AG09309 (cell line): ENCODE measurements at regions not wholly inside any gene's neighbourhood (a gene's known extent, or its start where the extent isn't known, plus 50 kb on each side); places are given as distances from the start of the nearest gene placed in this dataset.

Source experiments
- DNase-seq: peaks from one replicate; pipeline ENCODE4 v3.0.0-alpha.2; 2010; ENCODE audit warnings: low read depth
- H3K4me3 ChIP-seq: 2 replicates; pipeline ENCODE4 v1.5.1; 2011; ENCODE audit warnings: mild to moderate bottlenecking, low read depth, low read length, moderate library complexity; ENCODE audit not compliant: control insufficient read depth
- TF ChIP-seq, protein P1 (sequence below): IDR thresholded peaks from 2 replicates; pipeline ENCODE4 v1.5.1; 2011; ENCODE audit warnings: mild to moderate bottlenecking, low read depth, low read length, inconsistent platforms; ENCODE audit not compliant: insufficient read depth, control insufficient read depth; ENCODE audit errors: missing control alignments

DNA sequence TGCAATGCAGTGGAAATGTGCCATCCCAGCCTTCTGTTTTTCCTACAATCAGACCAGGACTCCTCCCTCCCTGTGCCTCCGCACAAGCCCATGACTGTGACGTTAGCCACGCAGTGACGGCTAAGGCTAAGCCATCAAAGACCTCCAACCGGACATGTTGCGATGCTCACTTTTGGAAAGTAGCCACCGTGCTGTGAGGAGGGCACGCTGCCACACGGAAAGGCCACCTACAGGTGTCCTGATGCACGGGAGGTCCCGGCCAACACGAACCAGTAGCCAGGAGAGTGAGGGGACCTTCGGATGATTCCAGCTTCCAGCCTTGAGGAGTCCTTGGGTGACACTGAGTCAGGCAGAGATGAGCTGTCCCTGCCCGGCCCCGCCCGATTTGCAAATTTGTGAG, 53.9 kb downstream of the FOXL1 start:
- no peak for DNase-seq
- no peak overlapping the region for H3K4me3 ChIP-seq
- TF ChIP-seq, protein P1, sequence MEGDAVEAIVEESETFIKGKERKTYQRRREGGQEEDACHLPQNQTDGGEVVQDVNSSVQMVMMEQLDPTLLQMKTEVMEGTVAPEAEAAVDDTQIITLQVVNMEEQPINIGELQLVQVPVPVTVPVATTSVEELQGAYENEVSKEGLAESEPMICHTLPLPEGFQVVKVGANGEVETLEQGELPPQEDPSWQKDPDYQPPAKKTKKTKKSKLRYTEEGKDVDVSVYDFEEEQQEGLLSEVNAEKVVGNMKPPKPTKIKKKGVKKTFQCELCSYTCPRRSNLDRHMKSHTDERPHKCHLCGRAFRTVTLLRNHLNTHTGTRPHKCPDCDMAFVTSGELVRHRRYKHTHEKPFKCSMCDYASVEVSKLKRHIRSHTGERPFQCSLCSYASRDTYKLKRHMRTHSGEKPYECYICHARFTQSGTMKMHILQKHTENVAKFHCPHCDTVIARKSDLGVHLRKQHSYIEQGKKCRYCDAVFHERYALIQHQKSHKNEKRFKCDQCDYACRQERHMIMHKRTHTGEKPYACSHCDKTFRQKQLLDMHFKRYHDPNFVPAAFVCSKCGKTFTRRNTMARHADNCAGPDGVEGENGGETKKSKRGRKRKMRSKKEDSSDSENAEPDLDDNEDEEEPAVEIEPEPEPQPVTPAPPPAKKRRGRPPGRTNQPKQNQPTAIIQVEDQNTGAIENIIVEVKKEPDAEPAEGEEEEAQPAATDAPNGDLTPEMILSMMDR, result no peak

DNA sequence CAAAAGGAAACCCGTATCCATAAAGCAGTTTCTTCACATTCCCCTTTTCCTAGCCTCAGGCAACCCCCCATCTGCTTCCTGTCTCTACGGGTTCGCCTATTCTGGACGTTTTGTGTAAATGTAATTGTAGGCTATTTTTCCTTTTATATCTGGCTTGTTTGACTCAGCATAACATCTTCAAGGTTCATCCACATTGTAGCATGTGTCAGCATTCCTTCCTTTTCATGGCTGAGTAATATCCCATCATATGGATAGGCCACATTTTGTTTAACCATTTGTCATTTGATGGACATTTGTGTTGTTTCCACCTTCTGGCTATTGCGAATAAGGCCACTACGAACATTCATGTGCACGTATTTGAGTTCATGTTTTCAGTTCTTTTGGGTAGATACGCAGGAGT, 54.6 kb downstream of the FOXL1 start:
- DNase-seq, result no peak
- TF ChIP-seq, protein P1, result no peak
- no peak overlapping the region for H3K4me3 ChIP-seq

DNA sequence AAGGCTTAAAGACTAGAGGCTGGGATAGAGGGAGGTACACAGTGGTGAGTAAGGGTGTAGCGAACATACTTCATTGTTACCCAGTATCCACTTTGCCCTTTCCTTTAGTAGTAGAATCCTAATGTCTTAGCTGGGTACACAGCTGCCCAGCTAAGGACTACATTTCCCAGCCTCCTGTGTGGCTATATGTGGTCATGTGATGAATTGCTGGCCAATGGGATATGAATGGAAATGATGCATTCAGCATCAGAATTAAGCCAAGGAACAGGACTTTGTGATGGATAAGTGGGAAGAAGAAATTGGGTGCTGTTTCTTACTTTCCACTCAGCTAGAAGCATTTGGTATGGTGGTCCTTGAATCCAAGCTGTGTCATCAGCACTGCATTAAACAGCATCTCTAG, 55.9 kb downstream of the FOXL1 start:
- no peak for DNase-seq
- H3K4me3 ChIP-seq, result no peak overlapping the region
- TF ChIP-seq, protein P1, result no peak

DNA sequence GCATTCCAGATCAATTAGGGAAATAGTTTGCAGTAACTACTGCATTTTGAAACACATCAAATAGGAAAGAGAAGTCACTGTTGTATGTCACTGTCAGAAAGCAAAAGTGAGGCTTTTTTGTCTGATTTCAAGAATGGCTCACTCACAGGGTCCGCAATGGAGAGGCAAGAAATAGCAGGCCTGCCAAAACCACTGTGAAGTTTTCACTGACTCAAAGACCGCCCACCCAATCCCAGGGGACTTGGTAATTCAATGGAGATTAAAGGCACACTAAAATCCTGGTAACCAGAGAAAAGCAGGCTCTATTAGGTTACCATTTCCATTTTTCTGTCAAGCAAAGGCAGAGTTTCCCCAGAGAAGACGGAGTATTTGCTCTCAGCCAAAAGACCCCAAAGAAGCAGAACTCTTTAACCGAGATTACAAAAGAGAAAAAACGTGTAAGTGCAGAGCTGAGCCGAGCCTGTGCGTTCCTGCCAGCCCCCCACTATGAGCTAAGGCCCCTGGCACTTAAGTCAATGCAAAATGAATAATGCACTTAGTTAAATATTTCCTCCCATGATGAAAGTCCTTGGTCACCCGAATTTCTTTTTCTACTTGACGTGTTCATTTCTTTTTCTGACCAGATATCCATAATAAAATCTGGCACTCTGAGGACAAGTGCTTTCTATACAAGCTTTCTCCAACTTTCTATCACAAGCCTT, 57.0 kb downstream of the FOXL1 start:
- DNase-seq, result no peak

DNA sequence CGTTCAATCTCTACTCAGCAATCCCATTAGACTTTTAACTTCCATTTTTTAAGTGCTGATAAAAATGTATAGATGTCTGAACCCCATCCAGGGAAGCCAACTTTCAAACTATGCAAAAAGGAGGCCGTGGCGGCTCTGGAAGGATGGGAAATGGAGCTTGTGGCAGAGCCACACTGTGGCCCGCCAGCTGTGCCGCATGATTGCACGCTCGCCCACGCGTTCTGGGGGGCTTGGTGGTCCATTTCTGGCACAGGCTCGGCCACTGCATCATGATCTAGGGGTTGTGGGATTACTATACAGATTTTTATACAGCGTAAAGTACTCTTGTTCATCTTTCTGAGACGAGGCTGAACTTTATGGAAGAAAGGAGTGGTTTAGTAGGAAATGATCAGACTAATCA, 57.6 kb downstream of the FOXL1 start:
- no peak for DNase-seq
- TF ChIP-seq, protein P1, result no peak

More for the DNA sequence above, 57.0 kb downstream of the FOXL1 start:
- TF ChIP-seq, protein P1, result no peak
- no peak overlapping the region for H3K4me3 ChIP-seq

DNA sequence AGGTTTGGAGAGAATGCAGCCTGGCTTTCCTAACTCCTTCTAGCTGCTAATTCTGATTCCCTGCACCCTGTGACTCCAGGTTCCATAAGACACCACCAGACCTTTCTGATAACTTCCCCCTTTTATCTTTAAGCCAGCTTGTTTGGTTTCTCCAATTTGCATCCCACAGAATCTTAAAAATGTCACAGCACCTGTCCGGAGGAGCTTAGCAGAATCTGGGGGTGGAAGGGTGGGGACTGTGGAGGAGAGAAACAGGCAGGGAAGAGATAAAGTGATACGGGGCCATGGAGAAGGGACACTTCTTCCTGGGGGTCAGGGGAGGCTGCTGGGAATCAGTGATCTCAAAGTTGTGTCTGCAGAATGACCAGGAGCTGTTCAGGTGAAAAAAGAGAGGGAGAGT, 59.4 kb downstream of the FOXL1 start:
- no peak overlapping the region for H3K4me3 ChIP-seq
- DNase-seq, result no peak
- TF ChIP-seq, protein P1, result no peak

More for the DNA sequence above, 57.6 kb downstream of the FOXL1 start:
- no peak overlapping the region for H3K4me3 ChIP-seq

DNA sequence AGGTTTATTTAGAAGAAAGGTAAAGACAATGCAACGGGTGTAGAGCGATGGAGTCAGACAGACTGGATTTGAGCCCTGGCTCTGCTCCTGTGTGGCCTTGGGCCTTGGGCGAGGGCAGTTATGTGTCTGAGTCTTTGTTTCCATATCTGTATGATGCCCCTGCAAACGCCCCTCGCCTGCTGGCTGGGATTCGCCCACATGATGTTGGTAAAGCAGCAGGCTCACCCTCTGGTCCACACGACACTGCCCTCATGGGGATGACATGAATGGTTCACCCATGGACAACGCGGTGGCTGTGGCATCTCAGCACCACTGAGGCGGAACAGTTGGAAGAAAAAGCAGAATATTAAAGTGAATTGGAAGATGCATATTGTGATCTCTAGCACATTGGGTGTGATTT, 60.3 kb downstream of the FOXL1 start:
- H3K4me3 ChIP-seq, result no peak overlapping the region
- no peak for DNase-seq
- TF ChIP-seq, protein P1, result no peak
